ENCODE measurements at regions not wholly inside any gene's neighbourhood (a gene's known extent, or its start where the extent isn't known, plus 50 kb on each side); places are given as distances from the start of the nearest gene placed in this dataset.
"Not testable (repeated sequence)": the region's sequence is repeated elsewhere in the genome, so short reads cannot be mapped to it uniquely, and the experiment has no call there.

DNA sequence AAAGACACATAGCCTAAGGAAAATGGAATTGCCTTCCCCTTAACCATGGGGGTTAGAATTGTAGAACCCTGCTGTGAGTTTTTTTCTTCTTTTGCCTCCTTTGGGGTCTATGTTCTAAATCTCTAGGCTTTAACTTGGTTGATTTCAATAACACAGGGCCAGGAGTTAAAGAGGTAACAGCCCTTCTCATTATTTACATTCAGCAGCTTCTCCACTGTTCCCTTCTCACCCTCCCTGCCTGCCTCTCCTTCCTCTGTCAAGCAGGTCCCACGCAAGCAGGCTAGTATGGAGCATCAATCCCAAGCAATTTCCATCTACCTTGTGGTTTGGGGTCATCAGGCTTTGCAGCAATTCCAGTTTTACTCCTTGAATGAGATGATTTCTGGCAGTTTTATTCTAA lies 236.1 kb upstream of the G2E3 start:
- DNase-seq = no peak

DNA sequence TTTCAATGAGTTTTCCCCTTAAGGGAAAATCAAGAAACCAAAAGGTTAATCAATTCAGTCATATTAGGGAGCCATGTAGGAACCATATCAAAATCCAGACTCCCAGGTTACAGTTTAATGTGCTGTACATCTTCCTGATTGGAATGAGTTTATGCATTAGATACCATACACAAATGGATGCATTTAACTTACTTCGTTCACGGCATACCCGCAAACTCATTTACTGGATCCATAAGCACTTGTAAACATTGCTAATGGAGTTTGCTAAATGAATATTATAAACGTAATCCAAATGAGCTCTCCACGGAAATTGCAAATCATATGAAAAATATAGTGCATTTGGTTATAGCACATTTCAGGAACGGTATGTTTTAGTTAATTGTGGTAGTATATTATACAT lies 228.9 kb upstream of the G2E3 start:
- no peak for DNase-seq

DNA sequence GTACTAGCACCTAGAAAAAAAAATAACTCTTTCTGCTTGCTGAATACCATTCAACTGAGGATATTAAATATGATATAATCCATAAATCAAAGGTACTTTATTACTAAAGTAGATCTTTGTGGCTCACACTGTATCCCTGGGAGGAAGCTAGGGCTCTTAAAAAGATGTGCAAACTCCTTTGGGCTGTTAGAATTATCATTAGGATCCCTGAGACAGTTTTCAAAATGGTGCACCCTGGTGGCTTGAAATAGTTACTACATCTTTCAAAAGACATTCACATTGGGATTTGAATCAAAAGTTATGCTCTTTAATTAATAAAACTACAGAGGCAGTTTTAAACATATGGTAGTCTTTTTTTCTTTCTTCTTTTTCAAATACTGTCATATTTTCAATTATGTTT lies 228.5 kb upstream of the G2E3 start:
- DNase-seq = no peak

DNA sequence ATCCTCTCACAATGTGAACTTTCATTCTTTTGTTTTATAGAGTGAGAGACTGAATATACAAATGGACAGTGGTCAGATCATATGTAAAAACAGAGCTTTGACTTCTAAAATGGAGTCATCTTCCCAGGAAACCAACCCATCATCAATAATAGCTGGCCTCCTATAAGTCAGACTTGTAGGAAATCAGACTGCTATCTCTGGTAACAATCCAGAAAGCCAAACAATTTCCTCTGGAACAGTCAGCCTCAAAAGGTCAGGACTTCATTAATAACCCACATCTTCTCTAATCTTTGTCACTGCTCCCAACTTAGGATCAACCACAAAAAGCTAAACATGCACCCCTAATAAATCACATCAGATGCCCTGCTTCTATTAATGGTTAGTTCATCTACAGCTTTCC lies 227.9 kb upstream of the G2E3 start:
- no peak for DNase-seq

DNA sequence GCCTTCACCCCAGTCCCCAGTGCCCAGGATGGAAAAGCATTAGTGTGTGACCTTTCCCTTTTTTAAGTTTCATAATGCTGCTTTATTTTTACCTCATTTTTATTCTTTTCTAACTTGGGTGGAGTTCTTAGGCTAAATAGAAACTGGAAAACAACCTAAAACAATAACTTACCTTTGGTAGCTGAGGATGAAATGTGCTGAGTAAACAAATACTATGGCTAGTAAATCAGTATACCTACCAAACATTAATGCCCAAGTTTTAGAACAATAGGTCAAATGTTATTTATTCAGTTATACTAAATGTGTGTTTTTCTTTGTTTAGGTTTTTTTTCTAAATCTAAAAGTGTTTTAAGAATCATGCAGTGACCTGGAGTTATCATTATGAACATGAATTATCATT lies 226.6 kb upstream of the G2E3 start:
- DNase-seq = no peak

DNA sequence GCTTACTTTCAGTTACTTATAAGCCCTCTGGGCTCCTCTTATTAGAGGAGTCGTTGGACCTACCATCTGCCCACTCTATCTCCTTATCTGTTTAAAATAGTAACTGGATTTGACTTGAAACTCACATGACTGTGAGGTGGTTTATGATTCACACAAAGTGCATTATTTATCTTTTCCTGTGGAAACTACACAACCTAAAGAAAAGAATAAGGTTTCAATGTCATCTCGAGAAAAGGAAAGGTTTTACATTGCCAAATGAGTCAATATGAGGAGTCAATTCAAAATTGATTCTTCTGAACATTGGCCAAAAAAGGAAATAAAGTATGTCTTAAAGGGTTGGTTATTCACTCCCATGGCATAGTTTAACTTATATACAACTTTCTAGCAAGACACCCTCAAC lies 225.0 kb upstream of the G2E3 start:
- DNase-seq = no peak

DNA sequence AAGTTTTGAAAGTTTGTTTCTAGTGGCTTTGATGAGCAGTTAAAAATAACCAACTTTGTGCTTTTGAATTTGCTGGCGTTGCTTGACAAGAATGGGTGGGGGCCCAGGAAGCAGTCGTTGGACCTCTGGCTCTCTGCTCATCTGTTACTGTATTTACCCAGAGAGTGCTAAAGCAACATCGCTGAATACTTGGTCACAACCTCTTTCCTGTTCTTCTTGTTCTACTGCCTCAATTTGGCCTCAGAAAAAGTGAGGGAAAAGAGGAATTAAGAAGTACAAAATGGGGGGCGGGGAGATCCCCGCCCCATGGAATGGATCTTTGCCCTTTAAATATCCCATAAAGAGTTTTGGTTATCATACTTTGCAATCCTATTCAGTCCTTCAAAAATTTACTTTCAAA lies 221.5 kb upstream of the G2E3 start:
- DNase-seq = no peak

DNA sequence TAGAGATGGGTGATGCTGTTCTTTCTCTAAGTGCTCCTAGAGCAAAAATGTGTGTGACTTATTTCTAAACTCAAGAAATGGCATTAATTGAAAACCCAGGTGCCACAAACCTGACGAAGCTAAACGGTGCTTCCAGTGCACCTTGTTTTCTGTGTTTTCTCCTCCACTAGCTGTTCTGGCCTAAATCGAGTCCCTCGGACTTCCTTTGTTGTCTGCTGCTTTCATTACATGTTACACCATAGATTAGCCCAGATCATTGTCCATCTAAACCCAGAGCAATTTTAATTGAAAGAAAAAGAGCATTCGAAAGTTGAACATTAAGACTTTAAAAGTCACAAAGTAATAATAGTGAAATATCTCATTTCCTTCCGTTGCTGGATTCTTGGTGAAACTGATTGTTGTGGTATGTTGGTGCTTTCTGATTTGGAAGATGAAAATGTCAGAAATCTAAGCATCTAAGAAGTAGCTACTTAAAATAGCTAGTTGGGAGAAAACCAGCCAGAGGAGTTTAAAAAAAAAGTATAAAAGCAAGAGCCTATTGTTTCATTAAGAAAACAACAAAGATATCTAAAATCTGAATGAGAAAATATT lies 219.6 kb upstream of the G2E3 start:
- DNase-seq = no peak

DNA sequence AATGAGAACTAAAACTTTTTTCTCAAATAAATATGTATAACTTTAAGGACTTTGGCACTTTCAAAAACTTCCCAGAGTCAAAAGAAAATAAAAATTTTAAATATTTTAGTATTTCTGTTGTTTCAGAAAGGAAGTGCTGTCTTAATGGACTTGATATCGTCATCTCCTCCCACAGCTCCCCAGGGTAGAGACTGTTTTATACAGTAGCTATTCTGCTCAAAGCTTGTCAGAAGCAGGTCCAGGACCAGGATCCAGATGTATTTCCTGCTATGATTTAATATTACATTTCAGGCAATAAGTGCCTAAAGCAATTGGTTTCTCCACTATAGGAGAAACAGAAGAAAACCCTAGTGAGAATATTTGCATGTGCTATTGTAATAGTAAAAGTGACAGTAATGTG lies 218.5 kb upstream of the G2E3 start:
- DNase-seq = no peak

DNA sequence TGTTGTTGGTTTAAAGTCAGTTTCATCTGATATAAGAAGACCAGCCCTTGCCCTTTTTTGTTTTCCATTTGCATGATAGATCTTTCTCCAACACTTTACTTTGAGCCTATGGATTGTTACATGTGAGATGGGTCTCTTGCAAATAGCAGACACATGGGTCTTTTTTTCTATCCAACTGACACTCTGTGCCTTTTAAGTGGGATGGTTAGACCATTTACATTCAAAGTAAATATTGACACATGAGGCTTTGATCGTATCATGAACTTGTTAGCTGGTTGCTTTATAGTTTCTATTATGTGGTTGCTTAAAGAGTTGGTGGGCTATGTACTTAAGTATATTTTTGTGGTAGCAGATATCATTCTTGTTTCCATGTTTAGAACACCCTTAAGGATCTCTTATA lies 213.4 kb upstream of the G2E3 start:
- no peak for DNase-seq

DNA sequence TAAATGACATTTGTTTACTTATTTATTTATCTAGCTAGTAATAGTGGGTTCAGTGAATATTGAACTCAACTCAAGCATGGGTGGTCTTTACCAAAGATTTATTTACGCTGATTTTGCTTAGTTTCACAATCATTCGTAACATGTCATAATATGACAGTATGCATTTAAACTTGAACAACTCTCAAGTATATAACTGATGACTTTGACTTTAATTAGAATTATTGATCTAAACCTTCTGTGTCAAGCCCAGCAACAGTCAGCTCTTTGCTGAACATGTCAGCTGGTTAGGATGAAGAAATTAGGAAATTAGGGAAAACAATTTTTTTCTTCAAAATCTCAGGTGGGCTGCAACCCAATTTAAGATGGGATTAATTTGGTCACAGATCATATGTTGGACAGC lies 210.5 kb upstream of the G2E3 start:
- DNase-seq = no peak

DNA sequence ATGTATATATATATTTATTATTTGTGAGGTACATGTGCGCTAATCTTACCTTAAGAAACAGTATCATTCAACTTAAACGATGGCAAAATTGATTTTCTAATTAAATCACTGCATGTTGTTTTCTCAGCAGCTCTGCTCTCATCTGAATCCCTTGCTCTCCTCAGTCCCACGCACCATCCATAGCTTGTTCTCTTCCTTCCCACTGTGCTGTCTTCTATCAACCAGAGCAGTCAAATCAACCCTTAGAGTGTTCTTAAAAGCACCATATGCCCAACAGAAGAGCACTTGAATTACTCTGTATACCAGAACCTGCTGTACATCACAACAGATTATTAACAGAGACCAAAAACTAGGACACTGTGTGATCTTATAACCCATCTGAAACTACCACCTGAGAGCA lies 209.4 kb upstream of the G2E3 start:
- DNase-seq = no peak

DNA sequence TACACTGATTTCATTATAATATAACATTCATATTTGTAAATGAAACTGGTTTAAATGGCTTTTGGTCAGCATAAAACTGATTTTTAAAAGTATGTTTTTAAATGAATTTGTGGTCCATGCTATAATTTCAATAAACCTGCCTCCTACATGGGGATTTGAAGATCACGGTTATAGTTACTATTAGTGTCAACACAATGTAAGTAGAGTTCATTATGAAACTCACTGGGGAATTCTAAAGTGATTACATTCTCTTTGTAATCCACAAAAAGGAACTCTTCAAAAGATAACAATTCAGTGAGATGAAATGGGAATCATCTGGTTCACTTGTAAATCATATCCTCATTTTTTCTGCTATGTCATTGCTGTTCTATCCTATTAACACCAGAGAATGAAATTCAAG lies 204.5 kb upstream of the G2E3 start:
- no peak for DNase-seq

DNA sequence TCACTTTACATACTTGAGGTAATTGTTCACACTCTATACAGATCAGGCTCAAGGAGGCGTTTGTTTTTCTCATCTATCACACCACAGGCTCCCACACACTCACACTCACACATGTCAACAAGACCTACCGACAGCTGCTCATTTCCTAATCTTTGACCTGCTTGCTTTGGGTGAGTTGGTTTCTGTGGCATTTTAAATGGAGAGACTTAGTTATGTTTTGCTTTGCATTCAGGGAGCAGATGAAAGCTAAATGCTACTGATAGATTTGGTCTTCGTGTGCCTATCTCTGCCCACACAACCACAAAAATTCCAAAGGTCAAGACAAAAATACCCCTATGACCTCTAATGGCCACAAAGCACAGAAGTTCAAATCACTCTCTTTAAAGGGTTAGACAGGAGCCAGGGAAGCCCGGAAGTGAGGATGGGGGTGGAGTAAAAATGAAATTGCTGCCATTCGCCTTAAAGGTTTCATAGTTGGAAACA lies 203.5 kb upstream of the G2E3 start:
- no peak for DNase-seq

DNA sequence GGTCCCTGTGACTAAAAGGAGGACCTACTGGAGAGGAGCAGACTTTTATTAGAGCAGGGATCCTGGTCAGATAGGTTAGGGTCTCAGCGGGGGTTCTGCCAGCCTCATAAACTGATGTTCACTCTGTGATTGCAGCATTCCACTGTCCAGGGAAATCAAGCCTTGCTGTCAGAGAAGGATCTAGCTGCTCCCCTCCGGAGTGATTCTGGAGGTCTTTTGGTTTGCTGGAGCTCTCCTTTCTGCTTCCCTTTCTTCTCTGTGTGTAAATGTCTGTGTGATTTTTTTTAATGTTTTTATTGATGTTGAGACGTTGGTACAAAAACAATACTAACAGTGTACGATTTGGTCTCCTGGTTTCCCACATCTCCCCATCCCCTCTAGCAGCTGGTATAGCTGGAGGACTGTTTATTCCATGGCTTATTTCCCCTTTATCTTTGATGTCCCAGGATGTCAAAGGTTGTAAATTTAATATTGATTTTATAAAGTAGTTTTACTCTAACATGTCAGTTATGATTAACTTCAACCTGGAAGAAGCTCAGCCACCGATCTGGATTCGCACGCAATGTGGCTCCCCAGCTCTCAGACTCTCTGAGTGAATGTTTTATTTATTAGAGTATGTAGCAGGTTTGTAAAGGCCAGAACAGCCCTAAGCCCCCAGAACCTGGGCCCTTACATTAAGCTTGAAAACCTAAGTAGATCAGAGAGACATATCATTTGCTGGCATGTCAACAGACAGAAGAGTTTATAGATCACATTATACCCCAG lies 202.3 kb upstream of the G2E3 start:
- DNase-seq = no peak

DNA sequence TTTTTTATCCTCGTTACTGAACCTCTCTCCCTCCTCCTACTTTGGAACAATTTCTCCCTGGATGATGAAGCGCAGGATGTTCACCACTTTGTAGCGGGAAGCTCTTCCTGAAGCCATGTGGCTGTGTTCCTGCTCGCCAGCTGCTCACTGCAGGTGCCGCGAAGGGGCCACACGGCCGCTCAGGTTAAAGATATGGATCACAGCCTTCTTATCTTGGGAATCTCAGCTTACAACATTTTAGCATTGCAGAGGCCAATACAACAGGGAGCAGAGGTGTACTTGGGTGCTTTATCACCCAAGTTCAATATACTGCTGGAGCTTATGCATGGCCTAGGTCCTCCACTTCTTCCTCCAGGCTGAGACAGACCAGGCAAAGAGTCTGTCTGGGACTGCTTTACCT lies 201.2 kb upstream of the G2E3 start:
- no peak for DNase-seq

DNA sequence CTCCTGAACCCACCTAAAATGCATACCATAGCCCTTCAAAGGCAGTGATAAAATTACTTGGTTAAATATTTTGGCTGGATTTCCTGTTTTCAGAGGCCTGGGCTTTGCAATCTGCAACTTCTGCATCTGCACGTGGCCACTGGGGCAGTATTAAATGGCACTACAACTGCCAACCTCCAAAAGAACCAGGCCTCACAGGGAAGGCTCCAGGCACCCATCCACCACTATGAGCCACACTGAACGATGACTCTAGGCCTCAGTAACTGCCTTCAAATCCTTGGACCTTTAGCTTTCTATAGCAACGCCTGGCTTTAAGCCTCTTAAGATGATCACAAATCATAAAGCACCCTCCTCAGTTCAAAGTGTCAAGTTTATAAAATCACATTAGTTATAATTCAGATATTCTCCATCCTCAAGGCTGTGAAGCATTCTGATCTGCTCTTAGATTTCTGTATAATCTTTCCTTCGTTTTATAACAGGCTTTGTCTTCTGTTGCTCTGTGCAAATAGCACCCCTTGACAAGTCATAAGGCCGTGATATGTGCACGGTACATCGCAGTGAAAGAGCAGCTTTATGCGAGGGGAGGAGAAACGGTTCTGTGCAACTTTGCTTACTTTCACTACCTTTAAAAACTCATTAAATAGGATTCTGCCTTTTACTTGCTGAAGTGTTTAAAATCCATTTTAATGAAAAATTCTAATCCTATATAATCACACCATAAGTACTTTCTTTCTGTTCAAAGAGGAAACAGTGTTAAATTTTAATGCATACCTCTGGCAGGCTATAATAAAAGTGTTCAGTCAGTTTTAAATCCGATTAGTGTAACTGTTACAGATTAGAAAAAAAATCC lies 196.4 kb upstream of the G2E3 start:
- no peak for DNase-seq

DNA sequence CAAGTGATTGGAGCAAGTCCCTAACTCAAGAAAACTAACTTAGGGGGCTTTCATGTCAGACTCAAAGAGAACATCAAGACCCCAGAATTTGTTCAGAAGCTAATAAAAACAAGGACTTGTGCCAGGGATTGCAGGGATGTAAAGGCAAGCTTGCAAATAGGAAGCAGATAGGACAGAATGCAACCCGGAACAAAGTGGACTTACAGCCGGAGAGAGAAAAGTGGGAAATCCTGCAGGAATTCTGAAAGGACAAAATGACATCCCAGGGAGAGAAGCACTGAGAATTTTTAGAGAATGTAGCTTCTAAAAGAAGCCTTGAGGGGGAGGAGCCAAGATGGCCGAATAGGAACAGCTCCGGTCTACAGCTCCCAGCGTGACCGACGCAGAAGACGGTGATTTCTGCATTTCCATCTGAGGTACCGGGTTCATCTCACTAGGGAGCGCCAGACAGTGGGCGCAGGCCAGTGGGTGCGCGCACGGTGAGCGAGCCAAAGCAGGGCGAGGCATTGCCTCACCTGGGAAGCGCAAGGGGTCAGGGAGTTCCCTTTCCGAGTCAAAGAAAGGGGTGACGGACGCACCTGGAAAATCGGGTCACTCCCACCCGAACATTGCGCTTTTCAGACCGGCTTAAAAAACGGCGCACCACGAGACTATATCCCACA lies 195.6 kb upstream of the G2E3 start:
- DNase-seq = not testable (repeated sequence)

DNA sequence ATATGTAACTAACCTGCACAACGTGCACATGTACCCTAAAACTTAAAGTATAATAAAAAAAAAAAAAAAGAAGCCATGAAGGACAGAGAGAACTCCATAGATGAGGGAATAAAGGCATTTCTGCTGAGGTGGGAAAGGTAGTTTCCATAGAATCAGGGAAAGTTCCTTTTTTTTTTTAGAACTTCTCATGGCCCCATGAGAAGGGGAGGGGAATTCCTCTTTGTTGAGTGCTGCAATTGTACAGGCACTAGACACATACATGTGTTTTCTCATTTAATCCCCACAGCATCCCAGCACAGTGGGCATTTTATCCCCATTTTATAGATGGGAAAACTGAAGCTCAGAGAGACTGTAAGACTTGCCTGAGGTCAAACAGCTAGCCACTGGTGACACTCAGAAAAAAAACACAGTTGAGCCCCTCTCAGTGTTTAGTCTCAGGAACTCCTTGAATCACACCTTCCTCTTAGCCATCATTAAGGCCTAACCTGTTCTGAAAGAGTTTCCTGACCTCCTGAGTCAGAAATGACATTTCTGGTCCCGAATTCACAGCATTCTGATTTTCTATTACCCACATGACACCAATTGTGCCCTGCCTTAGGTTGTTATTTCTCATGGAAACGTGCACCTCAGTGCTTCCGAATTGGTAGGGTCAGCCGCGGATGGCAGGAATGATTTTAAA lies 189.3 kb upstream of the G2E3 start:
- no peak for DNase-seq

DNA sequence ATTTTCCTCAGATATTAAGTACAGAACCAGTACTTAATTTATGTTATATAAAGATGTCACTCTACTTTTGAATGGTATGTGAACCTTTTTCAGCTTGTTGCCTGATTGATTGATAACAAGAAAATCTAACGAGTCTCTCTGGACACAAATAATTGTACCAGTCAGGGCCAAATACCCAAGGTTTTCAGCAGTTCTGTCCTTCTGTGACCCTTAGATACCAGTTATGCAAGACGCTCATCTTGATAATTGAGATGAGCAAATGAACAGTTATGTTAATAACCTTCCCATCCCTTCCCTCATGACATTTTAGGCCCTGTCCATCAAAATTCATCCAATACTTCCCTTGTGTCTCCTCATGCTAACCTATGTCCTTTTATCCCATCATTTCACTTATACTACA lies 185.9 kb upstream of the G2E3 start:
- DNase-seq = no peak

DNA sequence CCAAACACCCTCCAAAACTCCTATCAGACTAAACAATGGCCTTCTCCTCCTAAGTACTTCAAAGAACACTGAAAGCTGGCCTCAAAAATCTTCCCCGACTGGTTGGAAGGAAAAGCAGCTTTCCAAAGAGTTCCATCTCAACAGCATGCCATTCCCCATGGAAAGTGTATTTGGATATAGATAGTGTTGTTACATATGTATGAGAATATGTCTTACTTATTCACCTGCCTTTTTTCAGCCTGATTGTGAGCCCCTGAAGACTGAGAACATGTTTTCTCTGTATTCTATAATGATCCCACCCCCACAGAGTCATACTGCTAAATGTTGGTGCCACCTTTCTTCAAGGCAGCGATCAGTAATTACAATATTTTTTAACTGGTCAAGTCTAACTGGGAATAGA lies 185.4 kb upstream of the G2E3 start:
- no peak for DNase-seq

DNA sequence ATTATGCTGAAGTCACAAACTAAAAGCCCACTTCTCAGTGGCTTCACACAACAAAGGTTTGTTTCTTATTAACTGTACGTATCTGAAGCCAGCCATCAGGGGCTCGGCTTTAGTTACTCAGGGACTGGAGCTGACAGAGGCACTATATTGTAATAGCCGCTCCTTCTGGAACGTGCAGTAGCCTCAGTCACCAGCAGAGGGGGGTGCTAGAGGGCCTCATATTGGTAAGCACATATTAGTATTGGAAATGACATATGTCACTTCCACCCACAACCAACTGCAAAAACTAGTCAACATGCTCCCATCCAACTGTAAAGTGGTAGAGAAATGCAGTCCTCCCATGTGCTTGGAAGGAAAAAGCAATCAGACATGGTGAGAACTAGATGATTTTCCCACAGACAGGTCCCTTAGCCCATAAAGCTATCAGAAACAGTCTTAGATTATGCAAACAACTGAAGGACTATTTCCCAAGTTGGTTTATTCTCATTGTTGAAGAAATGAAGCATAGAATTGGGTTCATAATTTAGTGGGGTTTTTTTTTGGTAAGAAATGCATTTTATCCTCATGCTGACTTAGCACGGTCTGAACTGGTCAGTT lies 183.6 kb upstream of the G2E3 start:
- DNase-seq = peak; percentile 53

Measured in CD4-positive, alpha-beta T cell treated with Interleukin-21 for 1 hour (primary cell).